ENCODE measurements at regions not wholly inside any gene's neighbourhood (a gene's known extent, or its start where the extent isn't known, plus 50 kb on each side); places are given as distances from the start of the nearest gene placed in this dataset.

DNA sequence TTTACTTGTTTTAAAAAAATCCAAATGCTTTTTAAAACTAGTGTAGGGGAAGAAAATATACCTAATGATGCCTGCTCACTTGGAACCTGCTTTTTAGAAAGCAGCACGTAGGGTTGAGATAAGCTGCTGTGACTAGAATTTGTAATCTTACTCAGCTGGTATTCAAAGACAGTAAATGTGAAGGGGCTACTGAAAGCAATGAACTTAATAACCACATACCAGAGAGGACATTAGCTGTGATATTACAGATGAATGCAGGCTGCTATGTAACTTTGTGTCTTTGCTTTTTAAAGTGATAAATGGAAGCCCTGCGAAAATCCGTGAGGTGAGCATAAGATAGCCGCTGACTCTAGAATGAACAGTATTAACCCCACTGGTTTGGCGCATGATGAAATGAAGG is 124.1 kb downstream of the TRIML1 start:
- WGBS, 2 experiments (ENCODE audit: extremely low coverage in 2 of 2, insufficient read length in 1 of 2), result 80% methylated on average over 1 of the region's 5 CpGs; no CpG with 5 or more reads in 1 of the 2 experiments
- TF ChIP-seq POLR2A (IDR thresholded peaks at IDR 0.05; ENCODE audit: low read depth, low read length) (no peak), RFX5 (IDR thresholded peaks at IDR 0.05; ENCODE audit: low read depth, low read length) (no peak), MAFK (IDR thresholded peaks at IDR 0.05; ENCODE audit: low read depth, low read length) (no peak), ELK1 (IDR thresholded peaks at IDR 0.05; ENCODE audit: borderline replicate concordance, low read depth, low read length) (no peak), BHLHE40 (IDR thresholded peaks at IDR 0.05; ENCODE audit: low read depth, low read length) (no peak), USF2 (IDR thresholded peaks at IDR 0.05; ENCODE audit: low read depth, low read length) (no peak), CEBPB (IDR thresholded peaks at IDR 0.05; ENCODE audit: low read depth, low read length) (no peak), MAZ (IDR thresholded peaks at IDR 0.05; ENCODE audit: borderline replicate concordance, low read depth, low read length) (no peak), SMC3 (IDR thresholded peaks at IDR 0.05; ENCODE audit: low read depth, low read length) (no peak), MXI1 (IDR thresholded peaks at IDR 0.05; ENCODE audit: borderline replicate concordance, low read depth, low read length) (no peak), RCOR1 (IDR thresholded peaks at IDR 0.05; ENCODE audit: insufficient replicate concordance, low read length) (no peak), CHD1 (IDR thresholded peaks at IDR 0.05; ENCODE audit: low read depth, low read length) (no peak), RAD21 (IDR thresholded peaks at IDR 0.05; ENCODE audit: low read length) (no peak), NFE2L2 (IDR thresholded peaks at IDR 0.05; ENCODE audit: low read depth, low read length) (no peak), FOS (IDR thresholded peaks at IDR 0.05; ENCODE audit: low read depth, low read length) (no peak)
- TF ChIP-seq, protein P1, sequence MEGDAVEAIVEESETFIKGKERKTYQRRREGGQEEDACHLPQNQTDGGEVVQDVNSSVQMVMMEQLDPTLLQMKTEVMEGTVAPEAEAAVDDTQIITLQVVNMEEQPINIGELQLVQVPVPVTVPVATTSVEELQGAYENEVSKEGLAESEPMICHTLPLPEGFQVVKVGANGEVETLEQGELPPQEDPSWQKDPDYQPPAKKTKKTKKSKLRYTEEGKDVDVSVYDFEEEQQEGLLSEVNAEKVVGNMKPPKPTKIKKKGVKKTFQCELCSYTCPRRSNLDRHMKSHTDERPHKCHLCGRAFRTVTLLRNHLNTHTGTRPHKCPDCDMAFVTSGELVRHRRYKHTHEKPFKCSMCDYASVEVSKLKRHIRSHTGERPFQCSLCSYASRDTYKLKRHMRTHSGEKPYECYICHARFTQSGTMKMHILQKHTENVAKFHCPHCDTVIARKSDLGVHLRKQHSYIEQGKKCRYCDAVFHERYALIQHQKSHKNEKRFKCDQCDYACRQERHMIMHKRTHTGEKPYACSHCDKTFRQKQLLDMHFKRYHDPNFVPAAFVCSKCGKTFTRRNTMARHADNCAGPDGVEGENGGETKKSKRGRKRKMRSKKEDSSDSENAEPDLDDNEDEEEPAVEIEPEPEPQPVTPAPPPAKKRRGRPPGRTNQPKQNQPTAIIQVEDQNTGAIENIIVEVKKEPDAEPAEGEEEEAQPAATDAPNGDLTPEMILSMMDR (conservative IDR thresholded peaks at IDR 0.05; ENCODE audit: low read depth, low read length), result no peak
- POLR2A ChIA-PET (ENCODE audit: unreplicated experiment), result no interaction called here

More for the DNA sequence above, 124.1 kb downstream of the TRIML1 start:
- H3K4me1 ChIP-seq (ENCODE audit: control insufficient read depth, insufficient read depth, low read length), result peaks cover 2% of the 10 kb centered on the region
- H3K23ac ChIP-seq (ENCODE audit: low read depth, low read length), result no peak overlapping the region
- no peak overlapping the region for H2AK9ac ChIP-seq (replicated peaks; ENCODE audit: low read depth, low read length, poor library complexity)
- ATAC-seq (ENCODE audit: low read depth), result no peak
- BruUV-seq (replicated peaks), result no TSS peak
- H2BK15ac ChIP-seq (ENCODE audit: low read depth, low read length), result 0 out of 3 replicates have a peak overlapping the region, but pooled peaks have one; percentile 64
- H3K79me1 ChIP-seq (ENCODE audit: low read depth in 1 of 2, low read length in 2 of 2), result no peaks in the 10 kb centered on the region
- dilution Hi-C loops (cut with HindIII; ENCODE audit: low sequenced_read_pairs, unreplicated experiment) (no loop called here), intact Hi-C loops (cut with micrococcal nuclease) (no loop called here), in situ Hi-C loops (cut with MboI; ENCODE audit: low sequenced_read_pairs) (no loop called here)
- no peak overlapping the region for H3K56ac ChIP-seq (ENCODE audit: extremely low read depth, insufficient read depth, low read length)
- peak overlapping the region; percentile 14; the same call in 1 of the 2 replicates for H3K14ac ChIP-seq (replicated peaks; ENCODE audit: low read depth, low read length)
- peak overlapping the region; percentile 52; the same call in 1 of the 2 replicates for H2BK120ac ChIP-seq (ENCODE audit: low read depth, low read length)
- no peak overlapping the region for H2BK5ac ChIP-seq (ENCODE audit: low read depth, low read length, poor library complexity, severe bottlenecking)
- H3K9me1 ChIP-seq (ENCODE audit: insufficient read depth, low read length), result no peaks in the 10 kb centered on the region
- no peak overlapping the region; a peak in 1 of 4 replicates for H4K8ac ChIP-seq (ENCODE audit: low read depth in 2 of 2, low read length in 2 of 2)
- no peak overlapping the region for H4K5ac ChIP-seq (ENCODE audit: low read depth, low read length)
- no peak overlapping the region for H3K4ac ChIP-seq (ENCODE audit: low read depth, low read length)
- H3K4me2 ChIP-seq (ENCODE audit: low read depth, low read length), result no peak overlapping the region
- no peak overlapping the region for H3K4me3 ChIP-seq (ENCODE audit: insufficient read depth, low read depth, low read length)
- no peaks in the 10 kb centered on the region for H3K9me3 ChIP-seq (ENCODE audit: control insufficient read depth, insufficient read depth, low read length)
- no peak for DNase-seq
- no peaks in the 10 kb centered on the region; the same call in 1 of the 2 replicates for H4K20me1 ChIP-seq (ENCODE audit: insufficient read depth, low read length)
- no peaks in the 10 kb centered on the region for H3K27me3 ChIP-seq (ENCODE audit: control insufficient read depth, insufficient read depth, low read length)
- 0 out of 2 replicates have a peak overlapping the region, but pooled peaks have one; percentile 40 for H2AK5ac ChIP-seq (ENCODE audit: low read depth, low read length)
- no peaks in the 10 kb centered on the region for H3K36me3 ChIP-seq (ENCODE audit: control insufficient read depth, insufficient read depth, low read length)
- no peak overlapping the region for H2AFZ ChIP-seq (replicated peaks; ENCODE audit: low read length, poor library complexity)
- no peak overlapping the region for H3K9ac ChIP-seq (ENCODE audit: low read depth, low read length)
- CTCF ChIA-PET, result interaction anchor here (1.0 kb wide), 1 partner anchor 17 kb away, joined by 3 read pairs; no protein-coding TSS in a partner anchor
- no peak overlapping the region for H3K18ac ChIP-seq (ENCODE audit: low read depth, low read length)
- no peak overlapping the region for H3K27ac ChIP-seq (ENCODE audit: insufficient read depth, low read length)
- H2BK20ac ChIP-seq (ENCODE audit: low read depth, low read length), result peak overlapping the region; percentile 45; the same call in 1 of the 2 replicates
- no peak overlapping the region for H4K91ac ChIP-seq (ENCODE audit: insufficient read depth, low read depth, low read length)

Measured in IMR-90 (cell line).